ENCODE measurements at regions not wholly inside any gene's neighbourhood (a gene's known extent, or its start where the extent isn't known, plus 50 kb on each side); places are given as distances from the start of the nearest gene placed in this dataset.

DNA sequence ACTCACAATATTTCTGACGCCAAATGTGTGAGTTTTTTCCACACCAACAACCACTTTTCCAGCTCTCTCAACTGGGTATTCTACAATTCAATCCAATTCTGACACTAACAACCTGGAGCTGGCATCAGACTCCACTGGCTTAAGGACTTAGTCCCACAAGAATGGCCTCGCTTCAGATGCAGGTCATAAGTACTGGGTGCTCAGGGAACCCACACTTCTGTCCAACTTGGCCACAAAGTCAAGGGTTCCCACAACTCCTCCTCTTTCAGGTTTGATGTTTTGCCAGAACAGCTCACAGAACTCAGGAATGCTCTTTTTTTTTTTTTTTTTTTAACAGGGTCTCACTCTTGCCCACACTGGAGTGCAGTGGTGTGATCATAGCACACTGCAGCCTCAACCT, 56.1 kb upstream of the TMC5 start:
- no peak for DNase-seq (ENCODE audit: low spot score)

DNA sequence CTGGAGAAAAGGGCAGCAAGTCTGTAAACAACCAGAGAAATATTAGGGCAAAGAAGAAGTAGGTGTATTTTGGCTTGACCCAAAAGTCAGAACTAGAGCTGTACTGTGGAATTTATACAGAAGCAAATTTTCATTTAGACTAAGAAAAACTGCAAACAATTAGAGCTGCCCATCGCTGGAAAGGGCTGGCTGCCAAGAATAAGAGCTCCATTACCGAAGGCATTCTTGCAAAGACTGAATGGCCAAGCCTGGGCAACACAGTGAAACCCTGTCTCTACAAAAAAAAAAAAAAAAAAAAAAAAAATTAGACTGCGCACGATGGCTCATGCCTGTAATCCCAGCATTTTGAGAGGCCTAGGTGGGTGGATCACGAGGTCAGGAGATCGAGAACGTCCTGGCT, 53.9 kb upstream of the TMC5 start:
- DNase-seq (ENCODE audit: low spot score) = peak; percentile 30

DNA sequence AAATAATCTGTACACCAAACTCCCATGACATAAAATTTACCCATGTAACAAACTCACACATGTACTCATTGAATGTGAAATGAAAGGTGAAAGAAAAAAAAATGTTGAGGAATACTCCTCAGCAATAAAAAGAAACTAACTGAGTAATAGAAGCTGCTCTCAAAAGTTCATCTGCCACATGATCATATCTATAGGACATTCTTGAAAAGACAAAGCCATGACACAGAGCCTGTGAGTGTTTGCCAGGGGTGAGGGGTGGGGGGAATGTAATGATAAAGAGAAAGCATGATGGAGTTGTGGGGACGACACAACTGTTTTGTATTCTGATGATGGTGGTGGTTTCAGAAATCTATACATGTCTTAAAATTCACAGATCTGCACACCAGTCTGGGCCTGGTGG, 52.2 kb upstream of the TMC5 start:
- no peak for DNase-seq (ENCODE audit: low spot score)

DNA sequence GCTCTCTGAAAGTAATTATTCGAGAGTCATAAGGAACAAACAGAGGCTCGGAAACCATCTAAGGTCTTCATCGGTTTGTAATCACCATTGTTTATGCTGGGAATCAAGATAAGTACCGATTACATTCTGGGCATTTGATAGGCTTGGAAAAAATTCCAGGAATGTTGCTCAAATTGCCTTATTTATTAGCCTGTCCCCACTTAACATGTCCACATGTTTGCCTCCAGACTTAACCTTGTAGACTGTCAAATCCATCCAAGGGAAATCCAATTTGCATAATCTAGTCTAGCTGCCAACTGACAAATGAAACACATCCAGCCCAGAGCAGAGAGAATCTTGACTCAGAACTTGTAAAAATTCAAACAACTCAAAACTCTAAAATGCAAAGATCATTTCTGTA, 51.3 kb upstream of the TMC5 start:
- no peak for DNase-seq (ENCODE audit: low spot score)

DNA sequence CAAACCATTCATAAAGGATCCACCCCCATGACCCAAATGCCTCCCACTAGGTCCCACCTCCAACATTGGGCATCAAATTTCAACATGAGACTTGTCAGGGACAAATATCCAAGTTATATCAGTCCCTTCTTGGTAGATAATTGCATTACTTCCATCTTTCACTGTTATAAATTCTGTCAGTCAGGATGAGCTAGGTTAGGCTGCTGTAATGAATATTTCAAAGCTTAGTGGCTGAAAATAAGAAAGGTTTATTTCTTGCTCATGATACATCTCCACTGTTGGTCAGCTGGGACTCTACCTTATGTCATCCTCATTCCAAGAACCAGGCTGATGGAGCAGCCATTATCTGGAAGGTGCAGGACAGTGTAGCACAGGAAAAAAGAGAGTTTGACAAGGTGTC, 50.3 kb upstream of the TMC5 start:
- no peak for DNase-seq (ENCODE audit: low spot score)

All from pons (tissue), 1 donor.